ENCODE measurements at regions not wholly inside any gene's neighbourhood (a gene's known extent, or its start where the extent isn't known, plus 50 kb on each side); places are given as distances from the start of the nearest gene placed in this dataset.
"Not testable (repeated sequence)": the region's sequence is repeated elsewhere in the genome, so short reads cannot be mapped to it uniquely, and the experiment has no call there.

- no peak for DNase-seq
Observed at GRCh38 chr6:130494729-130495128, 128.9 kb downstream of the TMEM200A start.

DNA sequence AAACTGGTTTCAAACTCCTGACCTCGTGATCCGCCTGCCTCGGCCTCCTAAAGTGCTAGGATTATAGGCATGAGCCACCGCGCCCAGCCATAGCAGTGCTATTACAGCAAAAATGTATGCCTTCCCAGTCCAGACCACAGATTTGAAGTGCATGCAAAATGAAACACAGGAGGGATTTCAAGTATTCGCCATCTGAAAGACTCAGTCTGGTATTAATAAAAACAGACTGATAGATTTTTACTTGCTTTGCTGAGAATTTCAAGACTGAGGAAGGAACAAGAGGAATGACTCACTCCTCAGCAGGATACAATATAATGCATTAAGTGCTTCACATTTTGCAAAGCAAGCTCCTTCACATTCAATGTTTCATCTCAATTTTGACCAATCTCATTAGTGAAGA is 134.9 kb downstream of the TMEM200A start:
- no peak for DNase-seq

GRCh38 chr6:130503146-130503545 is 137.3 kb downstream of the TMEM200A start:
- DNase-seq, result no peak

GRCh38 chr6:130505808-130506598 is 140.2 kb downstream of the TMEM200A start:
- DNase-seq, result no peak

DNA sequence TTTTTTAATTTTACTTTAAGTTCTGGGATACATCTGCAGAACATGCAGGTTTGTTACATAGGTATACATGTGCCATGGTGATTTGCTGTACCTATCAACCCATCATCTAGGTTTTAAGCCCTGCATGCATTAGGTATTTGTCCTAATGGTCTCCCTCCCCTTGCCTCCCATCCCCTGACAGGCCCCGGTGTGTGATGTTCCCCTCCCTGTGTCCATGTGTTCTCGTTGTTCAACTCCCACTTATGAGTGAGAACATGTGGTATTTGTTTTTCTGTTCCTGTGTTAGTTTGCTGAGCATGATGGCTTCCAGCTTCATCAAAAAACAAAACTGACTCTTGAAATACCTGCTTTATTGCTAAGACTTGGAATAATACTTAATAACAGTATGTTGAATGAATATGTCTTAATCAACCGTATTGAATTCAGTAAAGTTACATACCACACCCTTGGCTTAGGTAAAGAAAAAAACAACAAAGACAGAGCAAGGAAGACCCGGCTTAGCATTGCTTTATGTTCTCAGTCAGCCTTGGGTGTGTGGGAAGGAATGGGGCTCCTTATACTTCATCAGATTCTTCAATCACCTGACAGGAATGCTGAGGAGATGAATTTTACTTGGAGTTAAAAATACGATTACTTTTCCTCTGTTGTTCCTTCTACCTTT is 141.3 kb downstream of the TMEM200A start:
- DNase-seq, result not testable (repeated sequence)

GRCh38 chr6:130507666-130508028 is 141.8 kb downstream of the TMEM200A start:
- no peak for DNase-seq

- DNase-seq, result no peak
Observed at GRCh38 chr6:130513770-130514169, 148.0 kb downstream of the TMEM200A start.

GRCh38 chr6:130514712-130515111 is 148.9 kb downstream of the TMEM200A start:
- no peak for DNase-seq

DNA sequence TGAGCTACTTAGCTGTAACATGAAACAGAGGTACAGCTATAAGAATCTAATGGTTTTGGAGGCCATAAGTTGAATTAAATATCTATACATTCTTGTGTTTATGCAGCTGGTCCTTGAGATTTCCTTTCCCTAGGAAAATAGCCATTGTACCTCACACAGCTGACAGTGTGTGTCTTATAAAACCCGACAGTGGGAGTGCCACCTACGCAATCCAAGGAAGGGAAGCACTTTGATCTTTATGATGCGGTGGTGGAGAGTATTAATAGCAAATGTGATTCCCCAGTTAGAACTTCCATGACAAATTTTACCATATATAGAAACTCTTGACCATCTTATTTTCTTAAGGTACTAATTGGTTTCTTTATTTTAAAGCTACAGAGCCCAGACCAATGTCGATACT is 149.5 kb downstream of the TMEM200A start:
- no peak for DNase-seq

DNA sequence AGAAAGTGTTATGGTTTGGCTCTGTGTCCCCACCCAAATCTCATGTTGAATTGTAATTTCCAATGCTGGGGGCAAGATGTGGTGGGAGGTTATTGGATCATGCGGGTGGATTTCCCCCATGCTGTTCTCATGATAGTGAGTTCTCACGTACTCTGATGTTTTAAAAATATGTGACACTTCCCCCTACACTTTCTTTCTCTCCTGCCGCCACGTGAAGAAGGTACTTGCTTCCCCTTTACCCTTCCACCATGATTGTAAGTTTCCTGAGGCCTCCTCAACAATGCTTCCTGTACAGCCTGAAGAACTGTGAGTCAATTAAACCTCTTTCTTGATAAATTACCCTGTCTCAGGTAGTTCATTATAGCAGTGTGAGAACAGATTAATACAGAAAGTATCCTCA is 150.8 kb downstream of the TMEM200A start:
- no peak for DNase-seq

GRCh38 chr6:130517444-130517931 is 151.7 kb downstream of the TMEM200A start:
- DNase-seq, result no peak

DNA sequence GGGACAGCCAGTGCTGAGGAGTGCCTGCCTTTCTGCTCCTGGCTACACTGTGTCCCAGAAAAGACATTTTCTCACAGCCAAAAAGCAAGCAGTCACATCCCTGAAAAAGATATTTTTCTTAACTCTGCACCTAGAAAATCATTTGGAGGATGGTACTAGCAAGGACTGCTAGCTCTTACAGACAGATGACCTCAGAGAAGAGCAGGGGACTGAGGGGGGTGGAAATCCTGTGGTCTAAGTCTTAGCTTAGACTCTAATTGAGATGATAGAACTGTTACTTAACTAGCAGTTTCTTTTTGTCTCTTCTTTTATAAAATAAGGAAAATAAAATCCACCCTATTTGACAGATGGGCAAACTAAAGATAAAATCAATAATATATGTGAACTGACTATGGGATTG is 152.8 kb downstream of the TMEM200A start:
- DNase-seq, result no peak

DNA sequence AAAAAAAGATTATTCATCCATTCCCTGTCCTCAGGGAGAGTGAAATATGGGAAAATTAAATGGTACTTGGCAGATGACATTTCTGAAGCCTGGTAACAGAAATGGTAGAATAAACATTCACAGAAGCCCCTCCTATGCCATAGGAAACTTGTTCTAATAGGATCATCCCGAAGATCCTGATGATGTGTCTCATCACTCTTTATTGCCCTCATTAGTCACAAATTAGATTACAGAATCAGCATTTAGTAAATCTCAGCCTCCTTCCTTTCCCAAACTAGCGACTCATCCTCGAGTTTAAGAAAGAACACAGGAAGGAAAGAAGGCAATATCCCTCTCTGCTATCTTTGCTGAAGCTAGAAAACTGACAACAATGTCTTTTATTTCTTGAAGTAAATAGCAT is 154.4 kb downstream of the TMEM200A start:
- no peak for DNase-seq

- no peak for DNase-seq
Observed at GRCh38 chr6:130520801-130521200, 155.0 kb downstream of the TMEM200A start.

DNA sequence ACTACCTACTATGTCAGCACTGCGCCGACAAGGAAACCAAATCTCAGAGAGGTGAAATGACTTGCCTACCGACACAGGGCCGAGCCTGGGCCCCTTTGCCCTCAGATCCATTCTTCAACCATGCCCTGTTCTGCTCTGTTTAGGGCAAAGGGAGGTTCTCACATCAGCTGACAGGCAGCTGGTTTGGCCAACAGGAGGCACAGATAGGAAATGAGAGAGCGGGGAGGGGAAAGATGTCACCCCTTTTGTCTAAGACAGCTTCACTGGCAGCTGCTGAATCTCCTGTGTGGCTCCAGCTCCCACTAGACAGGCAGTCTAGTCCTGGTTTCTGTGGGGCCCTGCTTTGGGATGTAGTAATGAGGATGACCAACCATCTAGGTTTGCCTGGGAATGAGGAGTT is 158.7 kb downstream of the TMEM200A start:
- no peak for DNase-seq

GRCh38 chr6:130525408-130525807 is 159.6 kb downstream of the TMEM200A start:
- no peak for DNase-seq

DNA sequence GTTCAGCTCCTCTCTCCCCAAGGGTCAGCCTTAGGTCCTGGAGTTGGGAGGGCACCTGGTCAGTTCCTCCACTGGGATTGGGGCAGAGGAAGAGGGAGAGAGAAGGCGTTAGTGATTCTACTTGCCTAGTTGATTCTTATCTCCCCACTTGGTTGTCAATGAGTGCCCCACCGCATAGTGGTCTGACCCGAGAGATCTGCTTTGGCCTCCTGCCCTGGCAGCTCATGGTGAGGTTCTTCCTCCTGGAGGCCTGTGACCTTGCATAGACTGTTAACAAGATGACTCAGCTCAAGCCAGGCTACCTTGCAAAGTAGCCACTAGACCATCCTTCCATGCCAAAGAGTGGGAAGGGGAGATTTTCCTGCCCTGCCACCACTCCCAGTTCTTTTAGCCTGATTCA is 160.6 kb downstream of the TMEM200A start:
- DNase-seq, result no peak

DNA sequence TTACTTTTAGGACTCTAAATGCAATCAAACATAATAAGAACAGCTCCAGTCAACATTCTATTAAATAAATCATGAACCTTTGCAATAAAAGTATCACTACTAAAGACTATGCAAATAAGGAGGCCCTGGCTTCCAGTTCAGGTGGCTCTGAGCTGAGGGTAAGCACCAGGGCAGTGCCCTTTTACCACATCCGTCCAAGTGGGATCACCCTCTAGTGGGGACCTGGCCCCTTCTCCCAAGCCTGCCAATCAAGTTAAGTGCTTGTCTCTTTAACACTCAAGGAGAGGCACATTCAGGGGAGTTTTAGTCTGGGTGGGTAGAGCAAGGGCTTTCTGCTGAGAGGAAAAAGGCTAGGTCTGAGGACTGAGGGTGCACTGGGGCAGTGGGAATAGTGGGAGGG is 161.4 kb downstream of the TMEM200A start:
- no peak for DNase-seq

- DNase-seq, result no peak
Observed at GRCh38 chr6:130529569-130530149, 163.8 kb downstream of the TMEM200A start.

GRCh38 chr6:130534627-130535026 is 168.8 kb downstream of the TMEM200A start:
- no peak for DNase-seq

GRCh38 chr6:130535242-130535641 is 169.4 kb downstream of the TMEM200A start:
- no peak for DNase-seq

GRCh38 chr6:130537447-130537846 is 171.6 kb downstream of the TMEM200A start:
- no peak for DNase-seq

DNA sequence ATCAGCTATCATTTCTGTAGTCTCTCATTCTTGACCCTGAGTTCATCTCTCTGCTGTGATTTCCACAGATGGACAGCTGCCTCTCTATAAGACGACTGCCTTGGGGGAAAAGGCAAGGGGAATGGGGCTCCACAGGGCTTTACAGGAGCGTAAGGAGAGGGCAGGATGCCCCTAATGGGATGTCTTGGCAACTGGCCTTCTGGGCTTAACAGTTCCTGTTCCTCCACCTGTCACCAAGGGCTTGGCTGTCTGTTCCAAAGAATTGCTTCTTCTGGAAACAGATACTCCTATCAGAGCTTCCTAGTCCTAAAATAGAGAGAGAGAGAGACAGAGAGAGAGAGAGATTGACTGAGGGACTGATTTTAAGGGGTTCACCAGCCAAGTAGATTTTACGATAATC is 181.9 kb downstream of the TMEM200A start:
- no peak for DNase-seq

DNA sequence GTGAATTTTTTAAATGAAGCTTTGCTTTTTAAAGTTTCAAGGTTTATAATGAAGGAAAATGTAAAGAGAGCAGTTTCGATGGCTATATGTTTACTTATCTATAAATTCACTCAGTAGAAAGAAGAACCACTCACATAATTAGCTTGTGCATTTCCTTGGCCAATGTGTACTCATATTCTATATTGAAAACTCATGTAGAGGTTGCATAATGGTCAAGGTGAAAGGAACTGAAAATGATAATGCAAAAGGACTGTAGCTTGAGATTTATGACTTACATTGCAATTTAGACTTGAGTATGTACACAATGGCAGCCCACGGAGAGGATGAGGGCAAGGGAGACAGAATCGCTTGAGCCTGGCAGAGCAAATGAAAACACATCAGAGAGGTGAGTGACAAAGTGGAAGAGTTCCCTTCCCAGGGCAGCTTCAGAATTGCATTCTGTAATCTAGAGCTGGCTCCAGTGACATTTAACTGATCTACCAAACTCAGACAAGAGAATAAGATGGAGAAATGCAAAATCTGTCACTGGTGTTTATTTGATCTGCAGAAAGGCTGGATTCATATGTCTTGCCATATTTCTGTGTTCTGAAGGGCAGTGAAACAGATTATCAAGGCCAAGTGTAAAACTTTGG is 191.8 kb downstream of the TMEM200A start:
- DNase-seq, result no peak
